ENCODE measurements at regions not wholly inside any gene's neighbourhood (a gene's known extent, or its start where the extent isn't known, plus 50 kb on each side); places are given as distances from the start of the nearest gene placed in this dataset.

DNA sequence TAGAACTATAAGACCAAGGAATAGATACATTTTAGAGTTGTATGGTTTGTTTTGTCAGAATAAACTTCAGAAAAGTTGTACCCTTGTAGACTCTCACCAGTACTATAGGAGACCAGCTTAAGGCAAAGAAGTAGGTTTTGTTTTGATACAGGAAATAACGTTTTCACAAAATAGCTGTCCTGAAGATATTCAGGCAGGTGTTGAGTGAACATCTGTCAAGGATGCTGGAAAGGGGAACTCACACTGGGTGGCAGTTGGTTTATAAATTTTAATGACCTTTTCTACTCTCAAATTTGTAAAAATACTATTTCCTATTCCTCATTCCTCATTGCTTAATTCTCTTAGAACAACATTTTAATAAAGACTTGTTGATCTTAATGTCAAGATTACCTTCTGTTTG lies 174.0 kb upstream of the MAN1A1 start:
- CTCF ChIA-PET: no interaction called here
- Mint-ChIP-seq H3K9me3 (ENCODE audit: low read depth) (no peaks in the 10 kb centered on the region), H3K27me3 (peaks cover 8% of the 10 kb centered on the region), H3K4me1 (no peaks in the 10 kb centered on the region), H3K4me3 (no peak overlapping the region), H3K36me3 (ENCODE audit: low read depth) (no peaks in the 10 kb centered on the region), H3K27ac (no peak overlapping the region)
- DNase-seq (no peak), ATAC-seq (no peak)
- POLR2A ChIA-PET: no interaction called here
- intact Hi-C loops (cut with DNase I, micrococcal nuclease): no loop called here

DNA sequence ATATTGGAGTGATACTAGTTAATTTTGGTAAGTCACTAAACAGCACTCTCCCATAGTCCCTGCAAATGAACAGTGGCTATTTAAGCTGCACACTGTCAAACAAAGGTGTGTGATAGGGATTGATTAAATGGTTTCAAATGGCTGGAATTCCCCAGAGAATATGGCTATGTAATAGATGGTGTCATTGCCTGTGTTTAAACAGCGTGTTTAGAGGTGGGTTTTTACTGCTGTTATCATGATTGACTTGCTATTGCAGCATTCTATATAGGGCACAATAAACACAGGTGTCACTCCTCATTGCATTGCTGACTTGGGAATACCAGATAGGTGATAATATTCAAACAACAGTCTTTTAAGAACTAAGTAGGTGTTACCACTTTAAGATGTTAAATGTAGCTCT lies 171.7 kb upstream of the MAN1A1 start:
- no peak for DNase-seq
- intact Hi-C loops (cut with DNase I, micrococcal nuclease): no loop called here
- H3K36me3 Mint-ChIP-seq (ENCODE audit: low read depth): no peaks in the 10 kb centered on the region
- ChIA-PET CTCF (no interaction called here), POLR2A (no interaction called here)
- H3K4me1 Mint-ChIP-seq: no peaks in the 10 kb centered on the region
- H3K4me3 Mint-ChIP-seq: no peak overlapping the region
- no peaks in the 10 kb centered on the region for H3K9me3 Mint-ChIP-seq (ENCODE audit: low read depth)
- no peak overlapping the region for H3K27ac Mint-ChIP-seq
- ATAC-seq: no peak
- H3K27me3 Mint-ChIP-seq: peaks cover 6% of the 10 kb centered on the region

DNA sequence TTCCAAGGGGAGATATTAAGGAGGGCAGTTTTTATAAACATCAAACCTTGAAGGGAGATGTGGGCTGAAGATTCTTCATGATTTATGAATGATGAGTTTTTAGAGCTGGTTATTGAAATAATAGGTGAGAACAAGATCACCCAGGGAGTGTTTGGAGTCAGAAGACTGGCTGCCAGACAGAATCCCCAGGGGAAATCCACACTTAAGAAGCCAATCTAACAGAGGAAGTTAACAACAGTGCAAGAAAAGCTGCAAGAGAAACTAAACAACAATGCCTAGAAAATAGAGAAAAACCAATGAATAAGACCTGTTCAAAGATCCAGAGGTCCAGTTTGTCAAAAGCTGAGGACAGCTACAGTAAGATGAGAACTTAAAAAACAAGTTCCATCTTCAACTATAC lies 167.9 kb upstream of the MAN1A1 start:
- ATAC-seq (no peak), DNase-seq (no peak)
- Mint-ChIP-seq H3K4me3 (no peak overlapping the region), H3K36me3 (ENCODE audit: low read depth) (no peaks in the 10 kb centered on the region), H3K27me3 (peaks cover 6% of the 10 kb centered on the region), H3K4me1 (no peaks in the 10 kb centered on the region), H3K9me3 (ENCODE audit: low read depth) (no peaks in the 10 kb centered on the region), H3K27ac (no peak overlapping the region)
- ChIA-PET CTCF (no interaction called here), POLR2A (no interaction called here)
- intact Hi-C loops (cut with DNase I, micrococcal nuclease): no loop called here

DNA sequence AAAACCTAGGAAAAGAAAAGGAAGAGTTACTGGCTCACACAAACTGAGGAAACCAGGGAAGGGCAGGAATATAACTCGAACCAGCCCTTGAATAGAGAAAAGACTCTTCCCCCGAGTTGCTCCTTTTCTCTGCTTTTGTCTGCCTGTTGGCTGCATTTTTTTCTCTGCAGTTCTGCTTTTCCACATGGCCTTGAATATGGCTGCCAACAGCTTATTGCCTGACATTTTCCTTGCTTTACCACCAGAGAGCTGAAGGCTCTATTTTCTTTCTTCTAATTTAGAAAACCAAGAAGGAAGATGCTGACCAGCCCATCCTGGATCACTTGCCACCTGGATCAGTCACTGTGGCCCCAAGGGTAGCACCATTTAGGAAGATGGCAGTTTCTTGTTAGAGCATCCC lies 164.8 kb upstream of the MAN1A1 start:
- ChIA-PET POLR2A (no interaction called here), CTCF (no interaction called here)
- DNase-seq: no peak
- no peak overlapping the region for H3K4me3 Mint-ChIP-seq
- H3K27me3 Mint-ChIP-seq: peaks cover 6% of the 10 kb centered on the region
- no peaks in the 10 kb centered on the region for H3K9me3 Mint-ChIP-seq (ENCODE audit: low read depth)
- ATAC-seq: no peak
- no peaks in the 10 kb centered on the region for H3K36me3 Mint-ChIP-seq (ENCODE audit: low read depth)
- H3K4me1 Mint-ChIP-seq: no peaks in the 10 kb centered on the region
- intact Hi-C loops (cut with DNase I, micrococcal nuclease): no loop called here
- no peak overlapping the region for H3K27ac Mint-ChIP-seq

DNA sequence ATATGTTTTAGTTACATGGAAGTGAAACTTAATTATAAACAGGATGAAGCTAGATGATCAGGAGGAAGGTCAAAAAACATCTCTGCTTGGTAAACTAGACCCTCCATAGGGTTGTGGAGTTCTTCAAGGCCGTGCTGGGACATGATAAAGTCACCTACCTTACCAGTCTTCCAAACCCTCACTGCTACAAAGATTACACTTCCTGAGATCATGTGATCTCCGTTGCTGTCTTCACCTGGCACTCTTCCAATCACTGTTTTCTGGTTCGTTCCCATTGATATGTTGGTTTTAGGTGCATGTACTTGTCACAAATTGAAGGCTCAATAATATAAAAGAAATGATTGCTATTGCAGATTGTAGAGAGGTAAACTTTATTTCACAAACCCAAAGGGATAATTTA lies 161.5 kb upstream of the MAN1A1 start:
- ATAC-seq (no peak), DNase-seq (no peak)
- no peak overlapping the region for H3K4me3 Mint-ChIP-seq
- H3K27me3 Mint-ChIP-seq: no peaks in the 10 kb centered on the region
- intact Hi-C loops (cut with DNase I, micrococcal nuclease): no loop called here
- POLR2A ChIA-PET: no interaction called here
- CTCF ChIA-PET: no interaction called here
- H3K27ac Mint-ChIP-seq: no peak overlapping the region
- H3K36me3 Mint-ChIP-seq (ENCODE audit: low read depth): no peaks in the 10 kb centered on the region
- H3K9me3 Mint-ChIP-seq (ENCODE audit: low read depth): no peaks in the 10 kb centered on the region
- H3K4me1 Mint-ChIP-seq: no peaks in the 10 kb centered on the region

DNA sequence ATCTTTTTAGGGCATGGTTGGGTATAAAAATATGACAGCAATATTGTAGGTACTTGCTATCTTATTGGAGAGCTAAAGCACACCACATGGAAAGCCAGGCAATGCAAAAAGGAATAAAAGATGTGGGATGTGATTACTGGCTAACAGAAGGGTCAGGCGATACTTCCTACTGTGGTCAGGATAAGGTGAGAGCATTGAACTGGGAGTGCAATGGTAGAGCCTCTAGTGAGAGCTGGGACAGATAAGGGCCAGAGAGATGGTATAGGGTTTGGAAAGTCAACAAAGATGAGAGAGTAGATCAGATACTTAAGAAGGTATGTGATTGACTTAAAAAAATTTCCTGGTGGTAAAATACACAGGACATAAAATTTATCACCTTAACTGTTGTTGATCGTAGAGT lies 160.7 kb upstream of the MAN1A1 start:
- ChIA-PET CTCF (no interaction called here), POLR2A (no interaction called here)
- Mint-ChIP-seq H3K27me3 (no peaks in the 10 kb centered on the region), H3K27ac (no peak overlapping the region), H3K36me3 (ENCODE audit: low read depth) (no peaks in the 10 kb centered on the region), H3K9me3 (ENCODE audit: low read depth) (no peaks in the 10 kb centered on the region), H3K4me3 (no peak overlapping the region), H3K4me1 (no peaks in the 10 kb centered on the region)
- ATAC-seq (no peak), DNase-seq (no peak)
- intact Hi-C loops (cut with DNase I, micrococcal nuclease): no loop called here

DNA sequence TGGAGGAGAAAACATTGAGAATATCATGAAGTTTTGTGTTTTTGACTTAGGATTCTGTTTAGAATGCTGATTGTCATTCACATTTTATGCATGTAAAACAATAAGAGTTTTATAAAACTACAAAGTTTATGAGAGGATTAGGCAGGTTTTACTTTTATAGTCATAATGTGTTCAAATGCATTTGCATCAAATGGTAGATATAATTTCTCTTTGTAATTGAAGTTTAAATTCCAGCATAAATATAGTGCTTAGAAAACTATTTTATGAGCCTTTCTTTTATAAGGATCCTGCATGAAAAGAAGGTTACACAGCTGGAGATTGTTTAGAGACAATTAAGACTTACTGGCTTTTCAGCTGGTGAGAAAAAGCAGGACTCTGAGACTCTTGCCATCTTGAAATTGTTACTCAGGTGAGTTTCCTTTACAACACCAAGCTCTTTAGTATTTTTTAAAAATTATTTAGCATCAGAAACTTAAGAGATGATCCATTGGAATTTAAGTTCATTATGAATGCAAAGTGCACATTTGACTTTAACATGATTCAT lies 157.1 kb upstream of the MAN1A1 start:
- ATAC-seq (no peak), DNase-seq (no peak)
- Mint-ChIP-seq H3K27me3 (no peaks in the 10 kb centered on the region), H3K9me3 (ENCODE audit: low read depth) (no peaks in the 10 kb centered on the region), H3K4me3 (no peak overlapping the region), H3K27ac (no peak overlapping the region), H3K4me1 (no peaks in the 10 kb centered on the region), H3K36me3 (ENCODE audit: low read depth) (no peaks in the 10 kb centered on the region)
- intact Hi-C loops (cut with DNase I, micrococcal nuclease): no loop called here
- ChIA-PET POLR2A (no interaction called here), CTCF (no interaction called here)

DNA sequence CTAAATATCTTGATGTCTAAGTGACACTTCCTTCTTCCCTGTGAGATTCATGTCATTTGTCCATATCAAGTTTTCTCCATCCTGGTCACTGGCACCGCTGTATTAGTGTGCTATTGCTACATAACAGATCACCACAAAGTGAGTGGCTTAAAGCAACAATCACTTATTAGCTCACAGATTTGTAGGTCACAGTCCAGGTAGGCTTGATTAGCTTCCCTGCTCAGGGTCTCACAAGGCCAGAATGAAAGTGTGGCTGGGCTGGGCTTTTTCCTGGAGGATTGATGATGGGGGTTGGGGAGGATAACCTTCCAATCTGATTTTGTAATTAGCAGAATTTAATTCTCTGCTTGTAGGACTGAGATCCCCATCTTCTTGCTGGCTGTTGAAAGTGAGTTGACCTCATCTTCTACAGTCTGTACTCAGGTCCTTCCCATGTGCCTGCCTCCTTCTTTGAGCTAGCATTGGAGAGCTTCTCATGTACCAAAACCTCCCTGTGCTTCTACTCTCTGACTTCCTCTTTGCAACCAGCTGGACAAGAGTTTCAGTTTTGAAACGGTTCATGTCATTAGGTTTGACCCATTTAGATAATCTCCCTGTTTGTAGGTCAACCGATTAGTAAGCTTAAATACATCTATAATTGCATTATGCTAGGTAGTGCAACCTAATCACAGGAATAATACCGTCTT lies 152.4 kb upstream of the MAN1A1 start:
- H3K36me3 Mint-ChIP-seq (ENCODE audit: low read depth): no peaks in the 10 kb centered on the region
- intact Hi-C loops (cut with DNase I, micrococcal nuclease): no loop called here
- H3K9me3 Mint-ChIP-seq (ENCODE audit: low read depth): no peaks in the 10 kb centered on the region
- ATAC-seq (no peak), DNase-seq (no peak)
- H3K4me1 Mint-ChIP-seq: no peaks in the 10 kb centered on the region
- ChIA-PET POLR2A (interaction anchor here (0.6 kb wide), 1 partner anchor 157 kb away, joined by 9 read pairs; no protein-coding TSS in a partner anchor), CTCF (interaction anchor here (1.1 kb wide), 1 partner anchor 8 kb away, joined by 3 read pairs; no protein-coding TSS in a partner anchor)
- no peak overlapping the region for H3K27ac Mint-ChIP-seq
- peaks cover 2% of the 10 kb centered on the region for H3K27me3 Mint-ChIP-seq
- H3K4me3 Mint-ChIP-seq: no peak overlapping the region

DNA sequence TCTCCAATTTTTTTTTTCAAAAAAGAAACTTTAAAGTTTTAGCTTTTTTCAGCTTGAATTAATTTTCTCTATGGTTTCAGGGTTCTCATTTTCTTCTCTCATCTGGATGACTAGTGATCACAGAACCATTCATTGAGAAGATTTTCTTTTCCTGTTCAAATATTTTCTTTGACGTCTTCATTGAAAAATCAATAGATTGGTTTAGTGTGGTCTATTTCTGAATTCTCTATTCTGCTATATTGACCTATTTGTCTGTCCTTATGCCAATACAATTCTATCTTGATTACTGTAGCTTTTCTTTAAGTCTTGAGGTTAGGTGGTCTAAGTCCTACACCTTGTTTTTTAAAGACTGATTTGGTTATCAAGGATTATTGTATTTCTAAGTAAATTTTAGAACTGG lies 150.2 kb upstream of the MAN1A1 start:
- Mint-ChIP-seq H3K27me3 (peaks cover 2% of the 10 kb centered on the region), H3K4me3 (no peak overlapping the region), H3K9me3 (ENCODE audit: low read depth) (no peaks in the 10 kb centered on the region), H3K36me3 (ENCODE audit: low read depth) (no peaks in the 10 kb centered on the region), H3K27ac (no peak overlapping the region), H3K4me1 (no peaks in the 10 kb centered on the region)
- ATAC-seq: no peak
- CTCF ChIA-PET: interaction anchor here (0.5 kb wide), 1 partner anchor 293 kb away, joined by 3 read pairs; no protein-coding TSS in a partner anchor
- intact Hi-C loops (cut with DNase I, micrococcal nuclease): no loop called here
- POLR2A ChIA-PET: no interaction called here
- DNase-seq: no peak

DNA sequence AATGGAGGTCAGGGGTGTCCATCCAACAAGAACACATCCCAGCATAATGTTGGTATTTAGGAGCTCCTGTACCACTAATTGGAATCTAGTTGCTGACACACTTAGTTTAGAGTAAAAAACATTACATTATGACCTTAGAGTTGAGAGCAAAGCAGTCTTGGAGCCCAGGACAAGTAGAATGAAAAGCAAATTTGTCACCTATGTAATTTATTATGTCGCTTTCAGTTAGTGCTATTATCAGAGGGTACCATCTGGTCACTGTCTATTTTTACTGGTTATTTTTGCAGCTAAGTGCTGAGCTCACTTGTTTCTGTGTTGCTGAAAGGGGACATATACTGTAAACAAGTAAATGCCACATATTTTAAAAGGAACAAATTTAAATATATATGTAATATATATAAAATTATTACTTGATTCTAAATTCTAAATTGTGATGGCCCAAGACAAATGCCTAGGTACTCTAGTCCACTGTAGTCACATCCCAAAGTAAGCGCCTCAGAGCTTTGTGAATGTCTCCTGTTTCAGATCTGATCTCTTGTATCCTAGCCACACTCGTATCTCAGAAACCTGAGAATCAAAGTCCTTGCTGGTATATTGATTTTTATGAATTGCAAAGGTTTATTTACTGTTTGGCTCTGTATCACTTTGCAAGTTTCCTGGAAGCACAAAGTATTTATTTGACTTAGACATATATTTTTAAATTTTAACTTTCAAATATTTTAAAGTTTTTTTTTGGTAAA lies 148.6 kb upstream of the MAN1A1 start:
- Mint-ChIP-seq H3K36me3 (ENCODE audit: low read depth) (no peaks in the 10 kb centered on the region), H3K27me3 (peaks cover 2% of the 10 kb centered on the region), H3K9me3 (ENCODE audit: low read depth) (no peaks in the 10 kb centered on the region), H3K4me1 (no peaks in the 10 kb centered on the region), H3K4me3 (no peak overlapping the region), H3K27ac (no peak overlapping the region)
- ATAC-seq: no peak
- intact Hi-C loops (cut with DNase I, micrococcal nuclease): no loop called here
- no peak for DNase-seq
- ChIA-PET CTCF (no interaction called here), POLR2A (no interaction called here)

DNA sequence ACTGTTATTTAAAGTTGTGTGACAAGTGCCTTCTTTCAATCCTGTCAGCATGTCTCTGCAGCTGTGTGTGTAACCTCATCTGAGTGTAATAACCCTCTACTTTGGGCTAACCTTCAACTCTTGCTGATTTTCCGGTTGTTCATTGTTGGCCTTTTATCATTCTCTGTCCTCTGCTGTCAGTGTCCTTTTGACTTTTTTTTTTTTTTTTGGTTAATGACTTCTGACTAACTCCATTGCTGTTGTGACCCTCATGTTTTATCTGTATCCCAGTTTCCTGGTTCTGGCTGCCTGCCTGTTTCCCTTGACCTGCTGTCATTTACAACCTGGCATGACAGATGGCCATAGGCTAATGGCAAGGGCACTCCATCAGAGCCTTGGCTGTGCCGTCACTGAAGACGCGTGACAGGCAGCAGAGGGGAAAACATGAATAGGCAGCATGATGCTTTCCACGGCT lies 145.7 kb upstream of the MAN1A1 start:
- H3K36me3 Mint-ChIP-seq (ENCODE audit: low read depth): no peaks in the 10 kb centered on the region
- H3K27ac Mint-ChIP-seq: no peak overlapping the region
- peaks cover 1% of the 10 kb centered on the region for H3K4me1 Mint-ChIP-seq
- ATAC-seq (no peak), DNase-seq (no peak)
- peaks cover 2% of the 10 kb centered on the region for H3K9me3 Mint-ChIP-seq (ENCODE audit: low read depth)
- ChIA-PET POLR2A (no interaction called here), CTCF (no interaction called here)
- H3K4me3 Mint-ChIP-seq: no peak overlapping the region
- no peaks in the 10 kb centered on the region for H3K27me3 Mint-ChIP-seq
- intact Hi-C loops (cut with DNase I, micrococcal nuclease): no loop called here

DNA sequence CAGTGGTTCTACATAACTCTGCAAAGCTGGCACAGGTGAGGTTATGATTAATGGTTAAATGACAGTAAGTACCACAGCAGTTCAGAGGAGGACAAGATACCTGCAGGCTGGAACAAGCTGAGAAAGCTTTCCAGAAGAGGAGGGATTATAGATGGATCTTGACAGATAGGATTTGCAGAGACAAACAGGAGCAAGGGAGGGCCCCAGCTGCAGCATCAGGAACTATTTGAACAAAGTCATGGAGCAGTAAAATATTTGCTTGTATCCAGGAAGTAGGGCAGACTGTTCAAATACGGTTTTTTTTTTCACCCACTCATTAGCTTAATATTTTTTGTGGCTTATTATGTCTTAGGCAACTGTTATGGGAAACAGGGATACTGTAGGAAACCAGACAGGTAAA lies 144.4 kb upstream of the MAN1A1 start:
- no peak overlapping the region for H3K4me3 Mint-ChIP-seq
- no peak overlapping the region for H3K27ac Mint-ChIP-seq
- POLR2A ChIA-PET: interaction anchor here (0.7 kb wide), 1 partner anchor 1089 kb away, joined by 4 read pairs; no protein-coding TSS in a partner anchor
- no peaks in the 10 kb centered on the region for H3K27me3 Mint-ChIP-seq
- peaks cover 2% of the 10 kb centered on the region for H3K9me3 Mint-ChIP-seq (ENCODE audit: low read depth)
- H3K36me3 Mint-ChIP-seq (ENCODE audit: low read depth): no peaks in the 10 kb centered on the region
- intact Hi-C loops (cut with DNase I, micrococcal nuclease): no loop called here
- no peak for DNase-seq
- ATAC-seq: no peak
- CTCF ChIA-PET: interaction anchor here (0.9 kb wide), 1 partner anchor 8 kb away, joined by 3 read pairs; no protein-coding TSS in a partner anchor
- peaks cover 4% of the 10 kb centered on the region for H3K4me1 Mint-ChIP-seq
